H1 (cell line): ENCODE measurements at regions not wholly inside any gene's neighbourhood (a gene's known extent, or its start where the extent isn't known, plus 50 kb on each side); places are given as distances from the start of the nearest gene placed in this dataset.

ENCODE experiments used
- CTCF ChIA-PET: fragments of 300-600 bp; sonication (Branson Sonifier 250); formaldehyde crosslinking; loops from one replicate; lab custom pipeline; 2021; ENCODE audit not compliant: partially characterized antibody; lab: Charles Lee
- POLR2A ChIA-PET: fragments of 300-600 bp; sonication (Branson Sonifier 250); formaldehyde crosslinking; loops from one replicate; lab custom pipeline; 2021; ENCODE audit warnings: inconsistent platforms; ENCODE audit not compliant: partially characterized antibody; lab: Charles Lee
- DNase-seq, 2 experiments: peaks; one replicate each; pipeline versions ENCODE4 v3.0.0 to v3.0.0-alpha.2; 2010 to 2022; ENCODE audit warnings: low spot score in 2 of 2, low read depth in 1 of 2, mixed read lengths in 1 of 2
- FAIRE-seq: peaks from 2 replicates; lab custom pipeline; 2011; peaks lifted over from hg19 to GRCh38; lab: Jason Lieb, UNC
- H2AFZ ChIP-seq: 2 replicates; pipeline ENCODE4 v1.8.1; 2012; ENCODE audit warnings: low read length, inconsistent platforms
- H2AK5ac ChIP-seq: 2 replicates; pipeline ENCODE4 v1.6.1; 2013; ENCODE audit warnings: low read depth, low read length
- H2BK120ac ChIP-seq: replicated peaks from 2 replicates; pipeline ENCODE3; 2013; ENCODE audit warnings: low read depth, low read length, inconsistent platforms
- H2BK12ac ChIP-seq: 2 replicates; pipeline ENCODE4 v1.6.1; 2013; ENCODE audit warnings: low read depth, low read length
- H2BK15ac ChIP-seq: 2 replicates; pipeline ENCODE4 v1.6.1; 2013; ENCODE audit warnings: low read length
- H2BK20ac ChIP-seq: 2 replicates; pipeline ENCODE4 v1.6.1; 2013; ENCODE audit warnings: low read length
- H2BK5ac ChIP-seq: 2 replicates; pipeline ENCODE4 v1.6.1; 2013; ENCODE audit warnings: low read depth, low read length
- H3K14ac ChIP-seq: 2 replicates; pipeline ENCODE4 v1.6.1; 2013; ENCODE audit warnings: inconsistent platforms; ENCODE audit not compliant: insufficient read length
- H3K18ac ChIP-seq: 2 replicates; pipeline ENCODE4 v1.6.1; 2013; ENCODE audit warnings: low read length; ENCODE audit errors: extremely low read depth
- H3K23ac ChIP-seq: 2 replicates; pipeline ENCODE4 v1.6.1; 2013; ENCODE audit warnings: inconsistent platforms; ENCODE audit not compliant: insufficient read length
- H3K23me2 ChIP-seq: 2 replicates; pipeline ENCODE4 v1.6.1; 2013; ENCODE audit warnings: low read depth, low read length
- H3K27ac ChIP-seq: 2 replicates; pipeline ENCODE4 v1.6.1; 2011; ENCODE audit warnings: low read depth, low read length, inconsistent platforms
- H3K27me3 ChIP-seq, 4 experiments: replicated peaks in 1 of 4; 1 replicate in 1 of 4; 2 replicates in 3 of 4; pipeline versions ENCODE4 v1.6.1 to v1.8.1; 2011 to 2013; ENCODE audit warnings: low read length in 3 of 4, mild to moderate bottlenecking in 3 of 4, inconsistent platforms in 2 of 4, mixed read lengths in 2 of 4, moderate library complexity in 1 of 4; ENCODE audit not compliant: control insufficient read depth in 3 of 4, insufficient read depth in 3 of 4; ENCODE audit errors: extremely low read depth in 1 of 4
- H3K36me3 ChIP-seq, 4 experiments: 2 replicates each; pipeline versions ENCODE4 v1.6.1 to v1.8.1; 2011 to 2013; ENCODE audit warnings: mild to moderate bottlenecking in 4 of 4, low read length in 3 of 4, moderate library complexity in 2 of 4, control low read depth in 1 of 4, inconsistent platforms in 1 of 4; ENCODE audit not compliant: insufficient read depth in 4 of 4, control insufficient read depth in 2 of 4
- H3K4ac ChIP-seq: replicated peaks from 2 replicates; pipeline ENCODE3; 2013; ENCODE audit warnings: low read length, low read depth, mixed read lengths, inconsistent platforms; ENCODE audit not compliant: insufficient read length
- H3K4me1 ChIP-seq, 4 experiments: replicated peaks in 1 of 4; 1 replicate in 1 of 4; 2 replicates in 3 of 4; pipeline versions ENCODE4 v1.6.1 to v1.8.1; 2011 to 2013; ENCODE audit warnings: low read length in 3 of 4, inconsistent platforms in 2 of 4, mixed read lengths in 1 of 4; ENCODE audit not compliant: insufficient read depth in 4 of 4, control insufficient read depth in 3 of 4
- H3K4me2 ChIP-seq, 2 experiments: 2 replicates each; pipeline versions ENCODE4 v1.6.1 to v1.8.1; 2011 to 2013; ENCODE audit warnings: low read depth in 2 of 2, low read length in 2 of 2, control low read depth in 1 of 2, inconsistent platforms in 1 of 2, mild to moderate bottlenecking in 1 of 2; ENCODE audit not compliant: insufficient read depth in 1 of 2
- H3K4me3 ChIP-seq, 4 experiments: fragments of 200-600, 300-600 bp in 1 of 4; sonication (generic), shearing (Covaris generic), sonication (Bioruptor Twin) in 1 of 4; 2 replicates each; pipeline versions ENCODE4 v1.5.1 to v1.8.1; 2011 to 2016; ENCODE audit warnings: low read length in 4 of 4, low read depth in 3 of 4, control low read depth in 2 of 4, inconsistent platforms in 2 of 4, mild to moderate bottlenecking in 2 of 4, mixed read lengths in 1 of 4, moderate library complexity in 1 of 4; ENCODE audit not compliant: insufficient read depth in 2 of 4; ENCODE audit errors: extremely low read depth in 1 of 4
- H3K56ac ChIP-seq: replicated peaks from 2 replicates; pipeline ENCODE3; 2013; ENCODE audit warnings: low read depth, mild to moderate bottlenecking, mixed read lengths, low read length, inconsistent platforms; ENCODE audit not compliant: insufficient read length
- H3K79me1 ChIP-seq: 2 replicates; pipeline ENCODE4 v1.6.1; 2013; ENCODE audit warnings: low read depth, low read length, control low read depth
- H3K79me2 ChIP-seq, 2 experiments: 2 replicates each; pipeline versions ENCODE4 v1.6.1 to v1.8.1; 2012 to 2013; ENCODE audit warnings: low read length in 2 of 2, mild to moderate bottlenecking in 2 of 2, inconsistent platforms in 1 of 2; ENCODE audit not compliant: insufficient read depth in 2 of 2, control insufficient read depth in 1 of 2
- H3K9ac ChIP-seq, 4 experiments: replicated peaks in 1 of 4; 1 replicate in 1 of 4; 2 replicates in 3 of 4; pipeline versions ENCODE4 v1.6.1 to v1.8.1; 2011 to 2013; ENCODE audit warnings: low read depth in 3 of 4, low read length in 3 of 4, control low read depth in 2 of 4, mild to moderate bottlenecking in 2 of 4, moderate library complexity in 2 of 4, inconsistent platforms in 1 of 4; ENCODE audit errors: extremely low read depth in 1 of 4
- H3K9me3 ChIP-seq, 2 experiments: 2 replicates each; pipeline versions ENCODE4 v1.6.1 to v1.8.1; 2012 to 2013; ENCODE audit warnings: mild to moderate bottlenecking in 2 of 2, moderate library complexity in 2 of 2, control low read depth in 1 of 2, inconsistent platforms in 1 of 2, low read depth in 1 of 2, low read length in 1 of 2, mixed read lengths in 1 of 2; ENCODE audit not compliant: insufficient read depth in 2 of 2
- H4K20me1 ChIP-seq, 2 experiments: replicated peaks in 1 of 2; 2 replicates each; pipeline versions ENCODE3 to v1.8.1; 2011 to 2013; ENCODE audit warnings: inconsistent platforms in 2 of 2, low read length in 2 of 2, mild to moderate bottlenecking in 1 of 2; ENCODE audit not compliant: insufficient read depth in 2 of 2, control insufficient read depth in 1 of 2
- H4K5ac ChIP-seq: 2 replicates; pipeline ENCODE4 v1.6.1; 2013; ENCODE audit warnings: low read length, low read depth, mixed read lengths, inconsistent platforms; ENCODE audit not compliant: insufficient read length
- H4K8ac ChIP-seq: 2 replicates; pipeline ENCODE4 v1.8.0; 2013; ENCODE audit warnings: mild to moderate bottlenecking, moderate library complexity, low read length, inconsistent platforms; ENCODE audit not compliant: insufficient read depth; ENCODE audit errors: extremely low read depth
- H4K91ac ChIP-seq: replicated peaks from 2 replicates; pipeline ENCODE3; 2013; ENCODE audit warnings: low read length, mixed read lengths, inconsistent platforms; ENCODE audit not compliant: insufficient read length
- BACH1 ChIP-seq: IDR thresholded peaks from 2 replicates; pipeline ENCODE4 v1.6.1; 2012; ENCODE audit warnings: low read length, improper control_type of control experiment
- CBX8 ChIP-seq: fragments of 300-800, 300-1000 bp; sonication (generic); IDR thresholded peaks from 2 replicates; pipeline ENCODE4 v1.7.1; 2016; ENCODE audit warnings: low read depth, low read length, borderline replicate concordance
- CREB1 ChIP-seq: IDR thresholded peaks from 2 replicates; pipeline ENCODE4 v1.6.1; 2012; ENCODE audit warnings: inconsistent platforms
- EP300 ChIP-seq, 2 experiments: IDR thresholded peaks; 1 replicate in 1 of 2; 2 replicates in 1 of 2; pipeline ENCODE4 v1.6.1; 2011 to 2012; ENCODE audit warnings: low read depth in 2 of 2, low read length in 2 of 2, mild to moderate bottlenecking in 2 of 2, borderline replicate concordance in 1 of 2, inconsistent platforms in 1 of 2, moderate library complexity in 1 of 2
- GTF2F1 ChIP-seq: IDR thresholded peaks from 2 replicates; pipeline ENCODE4 v1.6.1; 2012; ENCODE audit warnings: low read depth, low read length, improper control_type of control experiment, borderline replicate concordance
- NRF1 ChIP-seq: IDR thresholded peaks from 2 replicates; pipeline ENCODE4 v1.6.1; 2011; ENCODE audit warnings: mild to moderate bottlenecking, low read depth, low read length, improper control_type of control experiment
- PHF8 ChIP-seq: fragments of 200-600 bp; sonication (generic); conservative IDR thresholded peaks from 2 replicates; pipeline ENCODE4 v1.7.1; 2012; ENCODE audit warnings: low read depth, mild to moderate bottlenecking, inconsistent platforms, low read length, moderate library complexity
- POU5F1 ChIP-seq: IDR thresholded peaks from 2 replicates; pipeline ENCODE4 v1.6.1; 2011; ENCODE audit warnings: low read depth, mild to moderate bottlenecking, low read length, moderate library complexity
- TAF7 ChIP-seq: optimal IDR thresholded peaks from 2 replicates; pipeline ENCODE3; 2011; ENCODE audit warnings: low read depth, mild to moderate bottlenecking, inconsistent platforms, low read length, moderate library complexity, borderline replicate concordance
- WGBS, 2 experiments: shearing (Covaris generic) in 1 of 2; methylation state at CpG; one replicate each; pipeline versions ENCODE4 v1.1.6 to v1.1.7; 2013 to 2015; ENCODE audit warnings: low lambda C conversion rate in 2 of 2, mixed read lengths in 2 of 2, inconsistent platforms in 1 of 2, low coverage in 1 of 2, missing lambda C conversion rate in 1 of 2; ENCODE audit not compliant: insufficient replicate concordance in 2 of 2, insufficient coverage in 1 of 2, insufficient read length in 1 of 2; ENCODE audit errors: extremely low coverage in 1 of 2, missing lambda C conversion rate in 1 of 2; 5-methylcytosine and 5-hydroxymethylcytosine counted together
- TF ChIP-seq, protein P1 (sequence below), 3 experiments: IDR thresholded peaks; 1 replicate in 2 of 3; 2 replicates in 1 of 3; pipeline versions ENCODE4 v1.5.1 to v1.6.1; 2011; ENCODE audit warnings: low read length in 3 of 3, mild to moderate bottlenecking in 3 of 3, inconsistent platforms in 2 of 3, low read depth in 1 of 3, moderate library complexity in 1 of 3; ENCODE audit not compliant: insufficient read depth in 1 of 3; ENCODE audit errors: control extremely low read depth in 1 of 3

- 93% methylated on average over 2 of the region's 2 CpGs; no CpG with 5 or more reads in 1 of the 2 experiments for WGBS, 2 experiments
- ChIA-PET CTCF (interaction anchor here (0.6 kb wide), 1 partner anchor 853 kb away, joined by 3 read pairs; no protein-coding TSS in a partner anchor), POLR2A (no interaction called here)
- no peak for TF ChIP-seq POU5F1
- TF ChIP-seq EP300 (IDR thresholded peaks at IDR 0.05; ENCODE audit: borderline replicate concordance in 1 of 2, low read depth in 2 of 2, low read length in 2 of 2) = no peak
- no peak for TF ChIP-seq CREB1
- TF ChIP-seq, protein P1, sequence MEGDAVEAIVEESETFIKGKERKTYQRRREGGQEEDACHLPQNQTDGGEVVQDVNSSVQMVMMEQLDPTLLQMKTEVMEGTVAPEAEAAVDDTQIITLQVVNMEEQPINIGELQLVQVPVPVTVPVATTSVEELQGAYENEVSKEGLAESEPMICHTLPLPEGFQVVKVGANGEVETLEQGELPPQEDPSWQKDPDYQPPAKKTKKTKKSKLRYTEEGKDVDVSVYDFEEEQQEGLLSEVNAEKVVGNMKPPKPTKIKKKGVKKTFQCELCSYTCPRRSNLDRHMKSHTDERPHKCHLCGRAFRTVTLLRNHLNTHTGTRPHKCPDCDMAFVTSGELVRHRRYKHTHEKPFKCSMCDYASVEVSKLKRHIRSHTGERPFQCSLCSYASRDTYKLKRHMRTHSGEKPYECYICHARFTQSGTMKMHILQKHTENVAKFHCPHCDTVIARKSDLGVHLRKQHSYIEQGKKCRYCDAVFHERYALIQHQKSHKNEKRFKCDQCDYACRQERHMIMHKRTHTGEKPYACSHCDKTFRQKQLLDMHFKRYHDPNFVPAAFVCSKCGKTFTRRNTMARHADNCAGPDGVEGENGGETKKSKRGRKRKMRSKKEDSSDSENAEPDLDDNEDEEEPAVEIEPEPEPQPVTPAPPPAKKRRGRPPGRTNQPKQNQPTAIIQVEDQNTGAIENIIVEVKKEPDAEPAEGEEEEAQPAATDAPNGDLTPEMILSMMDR (IDR thresholded peaks at IDR 0.05; ENCODE audit: control extremely low read depth in 1 of 3, insufficient read depth in 1 of 3, low read depth in 1 of 3, low read length in 3 of 3) = no peak
- TF ChIP-seq TAF7 = no peak
- no peak for TF ChIP-seq GTF2F1
- TF ChIP-seq NRF1 = no peak
- no peak for TF ChIP-seq CBX8
- TF ChIP-seq PHF8 = no peak
- TF ChIP-seq BACH1 = no peak
- Histone ChIP-seq H4K91ac (no peak overlapping the region), H2BK5ac (no peak overlapping the region), H3K4ac (no peak overlapping the region), H3K4me2 (no peak overlapping the region), H2BK15ac (no peak overlapping the region), H4K20me1 (no peaks in the 10 kb centered on the region), H3K18ac (no peak overlapping the region), H3K4me3 (no peak overlapping the region), H3K36me3 (no peaks in the 10 kb centered on the region), H2AFZ (no peak overlapping the region), H2BK12ac (no peak overlapping the region), H3K9me3 (no peaks in the 10 kb centered on the region), H3K56ac (no peak overlapping the region), H2BK20ac (no peak overlapping the region), H3K4me1 (peaks cover 0 to 4% (median under 1%) of the 10 kb centered on the region in 4 experiments; a peak in 1 of 7 replicates), H2BK120ac (no peak overlapping the region), H3K79me1 (no peaks in the 10 kb centered on the region), H3K79me2 (no peaks in the 10 kb centered on the region), H3K23me2 (no peaks in the 10 kb centered on the region), H4K8ac (no peak overlapping the region), H3K27me3 (no peaks in the 10 kb centered on the region), H3K23ac (no peak overlapping the region), H3K14ac (no peak overlapping the region), H3K27ac (no peak overlapping the region), H2AK5ac (no peak overlapping the region), H4K5ac (no peak overlapping the region), H3K9ac (no peak overlapping the region)
- no peak for FAIRE-seq
- no peak for DNase-seq
Measured at GRCh38 chr5:39775086-39775796, 350.5 kb upstream of the DAB2 start.
